Choroid plexus epithelial cell (primary cell): ENCODE measurements at regions not wholly inside any gene's neighbourhood (a gene's known extent, or its start where the extent isn't known, plus 50 kb on each side); places are given as distances from the start of the nearest gene placed in this dataset.

Experiments used
- DNase-seq: peaks from one replicate; pipeline ENCODE4 v3.0.0-alpha.2; 2010; ENCODE audit warnings: low read depth
- H3K4me3 ChIP-seq: 2 replicates; pipeline ENCODE4 v1.5.1; 2011; ENCODE audit warnings: low read depth, mild to moderate bottlenecking, control low read depth, low read length, moderate library complexity
- CTCF ChIP-seq: conservative IDR thresholded peaks from 2 replicates; pipeline ENCODE4 v1.5.1; 2011; ENCODE audit warnings: low read depth, mild to moderate bottlenecking, control low read depth, inconsistent platforms, low read length, moderate library complexity

DNA sequence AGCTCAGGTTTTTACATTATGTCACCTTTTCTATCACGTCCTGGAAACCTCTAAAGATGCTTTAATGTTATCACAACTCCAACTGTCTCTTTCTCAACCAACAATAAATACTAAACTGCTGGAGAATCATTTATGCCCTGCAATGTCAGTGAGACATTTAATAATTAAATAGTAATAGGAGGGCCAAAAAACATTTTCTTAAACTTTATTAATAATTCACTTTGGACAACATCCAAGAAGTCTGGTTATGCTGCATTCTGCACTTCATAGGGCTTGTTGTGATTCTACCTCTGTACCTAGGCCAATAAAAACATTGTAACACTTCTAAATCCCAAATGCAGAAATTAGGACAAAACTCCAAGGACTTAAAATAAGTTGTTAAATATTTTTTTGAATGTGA lies 420.4 kb upstream of the LRRTM1 start:
- DNase-seq: no peak
- no peak overlapping the region for H3K4me3 ChIP-seq
- no peak for TF ChIP-seq CTCF

DNA sequence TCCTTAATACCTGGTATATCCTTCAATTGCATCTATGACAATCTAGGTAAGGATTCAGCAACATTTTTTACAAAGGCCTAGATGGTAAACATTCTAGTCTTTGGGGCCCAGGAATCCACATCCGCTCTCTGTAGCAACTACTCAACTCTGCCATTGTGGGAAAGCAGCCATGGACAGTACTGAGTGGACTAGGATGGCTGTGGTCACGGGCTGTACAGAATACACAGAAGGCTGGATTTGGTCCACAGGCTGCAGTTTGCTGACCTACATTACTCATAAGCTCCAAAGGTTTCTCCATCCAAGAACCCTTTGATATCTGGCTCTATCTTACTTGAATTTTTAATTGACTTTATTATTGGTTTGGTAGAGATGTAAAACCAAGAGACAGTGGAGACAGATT lies 418.3 kb upstream of the LRRTM1 start:
- no peak for TF ChIP-seq CTCF
- no peak overlapping the region for H3K4me3 ChIP-seq
- no peak for DNase-seq

DNA sequence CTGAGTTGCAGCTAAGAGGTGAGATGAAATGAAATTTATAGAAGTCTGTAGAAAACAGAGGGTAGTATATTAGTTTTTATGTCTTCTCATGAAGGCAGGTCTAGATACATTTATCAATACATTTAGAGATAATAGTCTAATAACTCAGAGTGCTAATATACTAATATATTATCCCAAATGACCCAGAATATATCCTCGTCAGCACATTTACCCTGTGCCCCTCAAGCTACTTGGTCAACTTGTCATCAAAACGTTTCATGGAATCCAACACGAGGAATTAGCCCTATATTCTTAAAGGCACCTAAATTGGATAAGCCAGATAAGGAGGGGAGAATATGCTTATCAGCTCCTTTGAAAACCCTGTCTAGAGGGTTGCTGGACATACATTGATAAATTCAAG lies 415.1 kb upstream of the LRRTM1 start:
- no peak overlapping the region for H3K4me3 ChIP-seq
- no peak for TF ChIP-seq CTCF
- no peak for DNase-seq

DNA sequence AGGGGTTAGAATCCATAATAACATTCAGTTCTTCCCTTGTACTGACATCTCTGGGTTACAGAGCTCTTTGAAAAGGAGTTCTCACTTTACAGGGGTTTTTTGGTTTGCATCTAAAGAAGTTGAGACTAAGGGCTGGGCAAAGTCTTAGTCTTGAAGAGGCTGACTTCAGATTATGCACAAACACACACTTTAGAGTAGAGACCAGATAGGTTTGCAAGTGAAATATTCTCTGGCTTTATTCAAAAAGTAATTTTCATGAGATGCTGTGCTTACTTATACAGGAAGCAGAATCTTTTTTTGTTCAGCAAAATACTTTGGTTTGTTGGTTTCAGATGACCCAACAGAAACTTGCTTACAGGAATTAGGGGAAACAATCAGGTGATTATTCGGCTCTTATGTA lies 410.9 kb upstream of the LRRTM1 start:
- no peak for DNase-seq
- H3K4me3 ChIP-seq: no peak overlapping the region
- no peak for TF ChIP-seq CTCF

- no peak overlapping the region for H3K4me3 ChIP-seq
- DNase-seq: no peak
- TF ChIP-seq CTCF: no peak
Observed at GRCh38 chr2:80711915-80712314, 407.4 kb upstream of the LRRTM1 start.

DNA sequence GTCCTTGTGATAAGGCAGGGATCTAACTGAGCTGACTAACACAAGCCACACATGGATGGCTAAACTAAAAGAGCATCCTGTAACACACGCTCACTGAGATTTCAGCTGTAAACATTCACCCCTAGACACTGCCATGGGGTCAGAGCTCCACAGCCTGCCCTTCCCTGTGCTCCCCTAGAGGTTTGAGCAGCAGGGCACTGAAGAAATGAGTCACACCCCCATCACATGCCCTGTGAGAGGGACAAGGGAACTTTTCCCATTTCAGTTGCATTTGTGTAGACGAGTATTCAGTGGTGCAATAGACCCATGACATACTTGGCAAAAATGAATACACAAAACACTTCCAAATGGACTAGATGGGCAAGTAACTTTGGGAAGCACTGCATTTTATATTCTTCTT lies 402.4 kb upstream of the LRRTM1 start:
- DNase-seq: no peak
- no peak for TF ChIP-seq CTCF

DNA sequence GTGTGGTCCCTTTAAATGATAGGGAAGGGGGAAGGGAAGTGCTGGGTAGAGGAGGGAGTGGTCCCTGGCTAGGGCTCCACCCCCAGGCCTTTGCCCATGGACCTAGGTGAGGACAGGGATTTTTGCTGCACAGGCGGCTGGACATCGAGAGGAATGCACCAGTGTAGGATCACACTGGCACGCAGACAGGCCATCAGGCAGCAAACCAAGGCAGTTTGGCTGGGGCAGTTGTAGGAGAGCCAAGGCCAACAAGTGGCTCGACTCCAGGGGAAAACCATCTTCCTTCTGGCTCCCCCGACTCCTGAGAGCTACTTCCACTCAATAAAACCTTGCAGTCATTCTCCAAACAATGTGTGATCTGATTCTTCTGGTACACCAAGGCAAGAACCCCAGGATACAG lies 402.0 kb upstream of the LRRTM1 start:
- no peak for TF ChIP-seq CTCF
- DNase-seq: no peak

More for the DNA sequence above, 402.4 kb upstream of the LRRTM1 start:
- no peak overlapping the region for H3K4me3 ChIP-seq

More for the DNA sequence above, 402.0 kb upstream of the LRRTM1 start:
- no peak overlapping the region for H3K4me3 ChIP-seq
